COLO668 (cell line): ENCODE measurements at regions not wholly inside any gene's neighbourhood (a gene's known extent, or its start where the extent isn't known, plus 50 kb on each side); places are given as distances from the start of the nearest gene placed in this dataset.
A peak's percentile ranks its signal among the peaks of the same experiment; 100 is the strongest.
"Not testable (repeated sequence)": the region's sequence is repeated elsewhere in the genome, so short reads cannot be mapped to it uniquely, and the experiment has no call there.

Experiments
- DNase-seq: peaks from one replicate; lab custom pipeline; 2025; ENCODE audit not compliant: unreplicated experiment; lab: John Stamatoyannopoulos, UW

GRCh38 chr2:166744117-166744516 lies 144.2 kb upstream of the XIRP2 start:
- not testable (repeated sequence) for DNase-seq

- DNase-seq = peak; percentile 30
Measured at GRCh38 chr2:166743482-166743881, 144.8 kb upstream of the XIRP2 start.

GRCh38 chr2:166727095-166727494 lies 161.2 kb upstream of the XIRP2 start:
- no peak for DNase-seq

GRCh38 chr2:166725927-166726924 lies 162.1 kb upstream of the XIRP2 start:
- no peak for DNase-seq

- no peak for DNase-seq
Measured at GRCh38 chr2:166716968-166717367, 171.3 kb upstream of the XIRP2 start.

GRCh38 chr2:166700079-166700478 lies 188.2 kb upstream of the XIRP2 start:
- DNase-seq = no peak

- DNase-seq = no peak
Measured at GRCh38 chr2:166695154-166695553, 193.1 kb upstream of the XIRP2 start.

- not testable (repeated sequence) for DNase-seq
Measured at GRCh38 chr2:166686057-166686456, 192.0 kb upstream of the SCN7A start.

- DNase-seq = no peak
Measured at GRCh38 chr2:166677996-166678395, 183.9 kb upstream of the SCN7A start.

- no peak for DNase-seq
Measured at GRCh38 chr2:166676716-166677115, 182.7 kb upstream of the SCN7A start.

- DNase-seq = no peak
Measured at GRCh38 chr2:166675553-166675952, 181.5 kb upstream of the SCN7A start.

- no peak for DNase-seq
Measured at GRCh38 chr2:166673986-166674385, 179.9 kb upstream of the SCN7A start.

GRCh38 chr2:166671801-166672200 lies 177.8 kb upstream of the SCN7A start:
- DNase-seq = no peak

- DNase-seq = no peak
Measured at GRCh38 chr2:166671235-166671634, 177.2 kb upstream of the SCN7A start.

- DNase-seq = no peak
Measured at GRCh38 chr2:166665991-166666940, 172.2 kb upstream of the SCN7A start.

- no peak for DNase-seq
Measured at GRCh38 chr2:166661824-166662223, 167.8 kb upstream of the SCN7A start.

GRCh38 chr2:166661391-166661790 lies 167.3 kb upstream of the SCN7A start:
- no peak for DNase-seq

GRCh38 chr2:166658901-166659300 lies 164.9 kb upstream of the SCN7A start:
- no peak for DNase-seq

GRCh38 chr2:166653185-166653813 lies 159.2 kb upstream of the SCN7A start:
- no peak for DNase-seq

- no peak for DNase-seq
Measured at GRCh38 chr2:166651991-166652390, 157.9 kb upstream of the SCN7A start.

GRCh38 chr2:166651080-166651675 lies 157.1 kb upstream of the SCN7A start:
- peak; percentile 15 for DNase-seq
